Stimulated activated CD4-positive, alpha-beta T cell treated with anti-CD3 and anti-CD28 coated beads, TNF-alpha, amount 100 ng/mL, for 1 hour (primary cell): ENCODE measurements at regions not wholly inside any gene's neighbourhood (a gene's known extent, or its start where the extent isn't known, plus 50 kb on each side); places are given as distances from the start of the nearest gene placed in this dataset.

Experiments
- DNase-seq, 3 donors: peaks; one replicate each; pipeline ENCODE4 v3.0.0-alpha.2; 2020; ENCODE audit warnings: low read depth in 3 of 3, low spot score in 1 of 3

DNA sequence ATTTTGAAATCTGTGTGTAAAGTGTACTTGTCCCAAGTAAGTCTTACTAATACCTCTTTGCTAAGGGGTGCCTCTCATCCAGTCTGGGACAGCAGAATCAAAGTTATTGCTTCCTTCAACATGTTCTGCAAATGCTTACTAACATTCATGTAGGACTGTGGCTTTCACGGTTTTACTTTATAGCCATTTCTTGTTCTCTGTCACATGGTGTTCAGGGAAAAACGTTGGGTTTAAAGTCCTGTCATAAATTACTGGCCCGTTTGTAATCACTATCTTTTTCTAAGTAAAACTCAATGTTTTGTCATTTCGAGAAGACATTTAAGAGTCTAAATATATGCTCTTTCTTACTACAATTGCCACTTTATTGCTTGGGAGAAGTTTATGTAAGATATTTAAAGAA lies 321.1 kb downstream of the STIM2 start:
- no peak for DNase-seq

- DNase-seq = no peak
Observed at GRCh38 chr4:27182211-27182610, 321.6 kb downstream of the STIM2 start.

- no peak for DNase-seq
Observed at GRCh38 chr4:27184508-27185155, 324.0 kb downstream of the STIM2 start.

DNA sequence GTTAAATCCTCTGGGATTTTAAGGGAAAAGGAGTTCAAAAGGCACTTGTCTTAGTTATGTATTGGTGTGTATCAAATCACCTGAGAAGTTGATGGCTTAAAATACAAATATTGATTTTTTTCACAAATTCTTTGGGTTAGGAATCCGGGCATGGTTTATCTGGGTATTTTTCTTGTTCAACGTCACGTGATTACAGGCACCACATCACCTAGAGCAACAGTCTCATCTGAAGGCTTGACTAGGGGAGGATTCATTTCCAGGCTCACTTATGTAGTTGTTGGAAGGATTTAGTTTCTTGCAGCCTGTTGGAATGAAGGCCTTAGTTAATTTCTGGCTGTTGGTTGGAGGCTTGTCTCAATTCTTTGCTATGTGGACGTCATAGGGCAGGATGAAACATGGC lies 326.1 kb downstream of the STIM2 start:
- DNase-seq = no peak

- DNase-seq = no peak
Observed at GRCh38 chr4:27187786-27188185, 327.1 kb downstream of the STIM2 start.

DNA sequence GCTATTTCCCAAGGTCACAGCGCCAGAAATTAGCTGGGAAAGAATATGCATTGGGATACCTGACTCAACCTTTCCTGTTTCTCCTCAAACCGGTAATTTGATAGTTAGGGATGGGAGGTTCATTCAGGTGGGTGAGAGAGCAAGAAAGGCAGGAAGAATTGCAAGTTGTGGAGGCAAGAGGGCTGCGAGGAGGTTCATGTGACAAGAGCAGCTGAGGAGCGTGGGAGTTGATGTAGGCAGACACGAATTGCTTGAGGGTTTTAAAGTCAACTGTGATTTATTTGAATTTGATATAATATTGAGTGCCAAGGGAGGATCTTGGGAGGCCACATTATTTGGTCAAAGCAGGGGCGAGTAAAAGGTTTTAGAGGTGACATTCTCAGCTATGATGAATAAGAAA lies 329.0 kb downstream of the STIM2 start:
- DNase-seq = no peak

- DNase-seq = no peak
Observed at GRCh38 chr4:27191592-27191991, 331.0 kb downstream of the STIM2 start.

DNA sequence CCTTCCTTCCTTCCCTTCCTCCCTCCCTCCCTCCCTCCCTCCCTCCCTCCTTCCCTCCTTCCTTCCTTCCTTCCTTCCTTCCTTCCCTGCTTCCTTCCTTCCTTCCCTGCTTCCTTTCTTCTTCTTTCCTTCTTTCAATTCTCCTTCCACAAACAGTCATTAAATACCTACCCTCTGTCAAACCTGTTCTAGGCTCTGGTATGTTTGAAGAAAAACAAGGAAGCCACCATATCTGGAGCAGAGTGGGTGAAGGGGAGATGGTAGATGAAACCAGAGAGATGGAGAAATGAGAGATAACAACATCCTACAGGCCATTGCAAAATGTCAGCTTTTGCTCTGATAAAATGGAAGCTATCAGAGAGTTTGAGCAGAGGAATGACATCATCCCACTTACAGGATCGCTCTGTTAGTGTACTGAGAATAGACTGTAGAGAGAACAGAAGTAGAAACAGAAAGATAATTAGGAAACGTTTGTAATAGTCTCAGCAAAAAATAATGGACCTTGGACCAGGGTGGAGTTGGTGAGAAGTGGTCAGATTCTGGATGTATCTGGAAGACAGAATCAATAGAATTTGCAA lies 334.0 kb downstream of the STIM2 start:
- no peak for DNase-seq

GRCh38 chr4:27198246-27198645 lies 337.6 kb downstream of the STIM2 start:
- no peak for DNase-seq

GRCh38 chr4:27198971-27199370 lies 338.3 kb downstream of the STIM2 start:
- DNase-seq = no peak

DNA sequence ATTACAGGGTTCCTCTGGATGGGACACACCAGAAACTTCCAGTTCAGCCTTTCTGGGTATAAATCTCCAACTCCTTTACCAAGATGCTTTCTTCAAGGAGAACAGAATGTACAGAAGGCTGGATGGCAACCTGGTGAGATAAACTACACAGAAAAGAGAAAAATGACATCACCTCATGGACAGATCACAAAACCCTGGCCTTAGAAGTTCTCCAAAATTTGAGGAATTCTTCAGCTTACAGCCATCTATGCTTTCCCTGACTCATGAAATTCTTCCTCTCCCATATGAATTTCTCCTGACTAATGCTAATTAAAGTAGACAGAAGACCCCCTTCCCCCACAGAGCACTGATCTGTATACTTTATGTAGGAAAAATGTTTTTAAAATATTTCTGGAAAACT lies 345.4 kb downstream of the STIM2 start:
- DNase-seq = no peak

DNA sequence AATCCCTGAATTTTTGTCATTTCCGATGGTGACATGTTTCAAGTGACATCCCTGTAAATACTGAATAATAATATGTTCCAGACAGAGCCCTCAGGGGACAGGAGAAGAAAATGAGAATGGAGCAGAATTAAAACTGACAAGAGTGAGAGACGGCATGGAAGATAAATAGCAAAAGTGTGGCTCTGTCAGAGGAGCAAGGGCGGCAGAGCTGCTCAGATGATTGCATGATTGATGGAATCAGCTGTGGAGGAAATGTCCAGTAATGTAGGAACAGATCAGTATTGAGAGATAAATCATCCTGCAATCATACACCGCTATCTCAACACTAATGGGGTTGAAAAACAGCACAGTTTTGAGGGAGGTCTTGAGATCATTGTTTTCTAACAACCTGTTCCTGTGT lies 350.3 kb downstream of the STIM2 start:
- DNase-seq = no peak

GRCh38 chr4:27214010-27214409 lies 353.4 kb downstream of the STIM2 start:
- DNase-seq = no peak

GRCh38 chr4:27215220-27215826 lies 354.7 kb downstream of the STIM2 start:
- no peak for DNase-seq

- DNase-seq = no peak
Observed at GRCh38 chr4:27217261-27217769, 356.7 kb downstream of the STIM2 start.

DNA sequence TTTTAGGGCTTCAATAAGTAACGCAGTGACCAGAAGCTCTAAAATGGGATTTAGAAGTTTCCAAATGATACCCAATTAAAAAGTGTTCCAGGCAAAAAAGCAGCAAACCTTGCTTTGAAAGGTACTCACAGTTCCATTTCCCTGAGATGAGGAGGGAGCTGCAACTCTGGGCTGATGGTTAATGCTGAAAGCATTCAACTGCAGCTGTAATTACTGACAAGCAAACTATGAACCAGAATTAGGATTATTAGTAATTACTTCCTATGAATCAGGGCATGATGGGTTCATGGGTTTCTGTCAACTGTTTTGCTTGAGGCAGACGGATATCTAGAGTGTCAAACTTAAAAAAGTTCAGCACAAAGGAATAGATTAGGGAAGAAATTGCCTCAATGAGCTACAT lies 357.4 kb downstream of the STIM2 start:
- DNase-seq = no peak

- no peak for DNase-seq
Observed at GRCh38 chr4:27223326-27223725, 362.7 kb downstream of the STIM2 start.

DNA sequence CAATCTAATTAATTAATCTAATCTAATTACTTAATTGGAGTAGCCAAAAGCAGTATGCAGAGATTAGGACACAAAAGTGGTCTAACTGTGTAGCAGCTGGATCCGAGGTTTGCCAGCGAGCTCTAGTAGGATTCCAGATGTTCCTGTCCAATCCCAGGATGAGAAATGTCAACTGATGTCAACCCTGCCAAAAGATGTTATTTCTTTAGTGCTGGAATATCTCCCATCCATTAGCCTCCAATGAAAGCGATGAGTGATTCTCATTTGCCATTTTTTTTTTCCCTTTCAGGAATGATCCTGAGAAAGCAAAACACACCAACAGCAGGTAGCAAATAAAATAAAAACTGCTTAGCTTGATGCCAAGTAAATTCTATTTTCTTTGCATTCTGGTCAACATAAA lies 372.9 kb downstream of the STIM2 start:
- DNase-seq = no peak

DNA sequence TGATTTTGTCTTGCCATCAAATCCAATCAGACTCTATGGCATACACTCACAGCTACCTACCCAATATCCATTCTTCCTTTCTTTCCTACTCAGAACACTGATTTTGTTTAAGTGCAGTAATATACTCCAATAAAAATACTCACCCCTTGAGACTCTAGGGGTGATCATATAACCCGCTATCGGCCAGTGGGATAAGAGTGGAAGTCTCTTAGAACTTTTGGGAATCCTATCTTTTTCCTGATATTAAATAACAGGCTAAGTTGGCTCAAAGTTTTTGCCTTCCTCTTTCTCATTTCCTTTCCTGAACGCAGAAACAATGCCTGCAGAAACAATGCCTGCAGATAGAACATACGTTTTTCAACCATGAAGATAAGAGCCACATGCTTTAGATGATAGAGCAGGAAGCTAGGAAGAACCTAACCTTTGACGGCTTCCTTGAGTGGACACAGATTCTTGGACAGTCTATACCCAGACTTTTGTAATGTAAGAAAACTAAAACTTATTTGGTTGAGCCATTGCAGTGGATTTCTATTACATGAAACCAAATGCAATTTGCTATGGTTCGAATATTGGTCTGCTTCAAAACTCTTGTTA lies 373.8 kb downstream of the STIM2 start:
- no peak for DNase-seq

DNA sequence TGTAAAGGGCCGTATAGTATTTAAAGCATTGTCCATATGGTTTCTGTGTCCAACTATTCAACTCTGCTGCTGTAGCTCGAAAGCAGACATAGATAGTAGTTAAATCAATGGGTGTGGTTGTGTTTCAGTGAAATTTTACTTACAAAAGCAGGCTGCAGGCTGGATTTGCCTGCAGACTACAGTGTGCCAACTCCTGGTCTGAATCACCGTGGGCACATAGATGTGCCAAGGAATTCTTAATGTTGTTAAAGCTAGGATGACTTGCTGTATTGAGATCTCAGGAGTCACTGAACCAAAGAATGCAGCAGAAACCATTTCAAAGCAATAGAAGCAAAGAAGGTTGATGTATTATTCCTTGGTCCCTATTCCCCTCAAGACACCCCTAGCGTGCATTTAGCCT lies 379.0 kb downstream of the STIM2 start:
- no peak for DNase-seq

GRCh38 chr4:27242217-27242616 lies 381.6 kb downstream of the STIM2 start:
- no peak for DNase-seq

DNA sequence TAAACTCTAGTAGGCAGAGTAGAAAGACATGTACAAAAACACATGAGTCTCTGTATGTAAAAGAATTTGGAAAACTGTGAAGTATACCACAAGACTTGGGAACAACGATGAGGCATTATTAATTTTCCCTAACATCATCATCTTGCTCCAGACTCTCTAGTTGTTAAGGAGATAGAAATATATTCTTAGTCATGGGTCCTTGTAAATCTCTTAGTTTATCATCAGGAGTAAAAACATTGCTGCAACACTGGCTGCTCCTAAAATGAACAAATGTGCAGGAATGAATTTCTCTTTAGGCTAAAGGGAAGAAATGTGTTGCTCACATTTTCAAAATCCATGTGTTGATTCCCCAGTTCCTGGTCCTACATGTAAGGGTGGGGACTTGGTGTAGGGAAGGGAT lies 384.6 kb downstream of the STIM2 start:
- DNase-seq = no peak
